K562 (cell line): ENCODE measurements at regions not wholly inside any gene's neighbourhood (a gene's known extent, or its start where the extent isn't known, plus 50 kb on each side); places are given as distances from the start of the nearest gene placed in this dataset.

Experiments used
- ARNT ChIP-seq, 2 experiments: fragments of 450-650 bp; IDR thresholded peaks; 2 replicates each; pipeline ENCODE4 v1.6.1; 2016; ENCODE audit warnings: mild to moderate bottlenecking in 1 of 2
- ATF7 ChIP-seq: fragments of 450-650 bp; IDR thresholded peaks from 2 replicates; pipeline ENCODE4 v1.7.1; 2014; ENCODE audit warnings: mild to moderate bottlenecking, moderate library complexity
- CCAR2 ChIP-seq: fragments of 200-400 bp; formaldehyde crosslinking; IDR thresholded peaks from 2 replicates; pipeline ENCODE4 v1.6.1; 2017; ENCODE audit warnings: mild to moderate bottlenecking, low read depth, low read length
- CSDE1 ChIP-seq, 2 experiments: fragments of 450-650 bp; IDR thresholded peaks; 2 replicates each; pipeline ENCODE4 v1.6.1; 2016; ENCODE audit warnings: mild to moderate bottlenecking in 1 of 2
- GATA2 ChIP-seq: sonication (generic); formaldehyde crosslinking; IDR thresholded peaks from 2 replicates; pipeline ENCODE4 v1.4.0; 2020; ENCODE audit warnings: mild to moderate bottlenecking, missing genetic modification reagents
- MAZ ChIP-seq, 2 experiments: fragments of 450-650 bp in 1 of 2; sonication (generic) in 1 of 2; formaldehyde crosslinking; IDR thresholded peaks in 1 of 2; conservative IDR thresholded peaks in 1 of 2; 2 replicates each; pipeline versions ENCODE4 v1.4.0 to v1.5.0; 2020; ENCODE audit warnings: mild to moderate bottlenecking in 1 of 2, missing genetic modification reagents in 1 of 2
- MIER1 ChIP-seq: fragments of 450-650 bp; IDR thresholded peaks from 2 replicates; pipeline ENCODE4 v1.6.1; 2016; ENCODE audit warnings: antibody characterized with exemption, mild to moderate bottlenecking, low read depth
- NRF1 ChIP-seq, 2 experiments: fragments of 450-650 bp; IDR thresholded peaks in 1 of 2; conservative IDR thresholded peaks in 1 of 2; 2 replicates each; pipeline ENCODE4 v1.6.1; 2014; ENCODE audit warnings: mild to moderate bottlenecking in 2 of 2
- PURB ChIP-seq: sonication (generic); formaldehyde crosslinking; IDR thresholded peaks from 2 replicates; pipeline ENCODE4 v1.9.0; 2021; ENCODE audit warnings: low read depth, mild to moderate bottlenecking, missing genetic modification reagents
- RFX7 ChIP-seq: fragments of 250-450 bp; sonication (Bioruptor Pico); IDR thresholded peaks from 2 replicates; pipeline ENCODE4 v1.5.1; 2021; ENCODE audit warnings: mild to moderate bottlenecking
- SLC30A9 ChIP-seq: fragments of 250-450 bp; sonication (Bioruptor Pico); IDR thresholded peaks from 2 replicates; pipeline ENCODE4 v1.8.0; 2022; ENCODE audit warnings: mild to moderate bottlenecking, moderate library complexity
- SRSF3 ChIP-seq: fragments of 200-400 bp; formaldehyde crosslinking; IDR thresholded peaks from 2 replicates; pipeline ENCODE4 v1.6.1; 2016; ENCODE audit warnings: mild to moderate bottlenecking, low read length, moderate library complexity; ENCODE audit not compliant: insufficient read depth
- TBL1XR1 ChIP-seq, 2 experiments: IDR thresholded peaks; 2 replicates each; pipeline ENCODE4 v1.6.1; 2012; ENCODE audit warnings: improper control_type of control experiment in 2 of 2, low read length in 2 of 2, mild to moderate bottlenecking in 1 of 2
- THRAP3 ChIP-seq: fragments of 450-650 bp; IDR thresholded peaks from 2 replicates; pipeline ENCODE4 v1.6.1; 2016; ENCODE audit warnings: mild to moderate bottlenecking, inconsistent platforms, borderline replicate concordance
- ZNF124 ChIP-seq: sonication (generic); formaldehyde crosslinking; IDR thresholded peaks from 2 replicates; pipeline ENCODE4 v1.8.1; 2022; ENCODE audit warnings: missing genetic modification reagents
- ZNF311 ChIP-seq: fragments of 250-450 bp; sonication (Bioruptor Pico); IDR thresholded peaks from 2 replicates; pipeline ENCODE4 v1.4.0; 2020; ENCODE audit warnings: mild to moderate bottlenecking, moderate library complexity
- ZNF584 ChIP-seq: fragments of 200-800 bp; sonication (Bioruptor generic); IDR thresholded peaks from 2 replicates; pipeline ENCODE4 v1.6.1; 2016; ENCODE audit warnings: low read depth, mild to moderate bottlenecking, missing genetic modification characterization, missing compliant biosample characterization
- ZNF696 ChIP-seq: fragments of 250-450 bp; sonication (Bioruptor Pico); conservative IDR thresholded peaks from 2 replicates; pipeline ENCODE4 v1.4.0; 2020; ENCODE audit warnings: mild to moderate bottlenecking, moderate library complexity
- TF ChIP-seq, protein P1 (sequence below): fragments of 250-450 bp; sonication (Bioruptor Pico); IDR thresholded peaks from 2 replicates; pipeline ENCODE4 v1.8.0; 2021; ENCODE audit warnings: borderline replicate concordance, mild to moderate bottlenecking, moderate library complexity; ENCODE audit not compliant: poor library complexity, severe bottlenecking
- TF ChIP-seq, protein P2 (sequence below): fragments of 250-450 bp; sonication (Bioruptor Pico); IDR thresholded peaks from 2 replicates; pipeline ENCODE4 v1.8.0; 2021; ENCODE audit warnings: moderate library complexity, mild to moderate bottlenecking, inconsistent platforms
- TF ChIP-seq, protein P3 (sequence below): fragments of 450-650 bp; formaldehyde crosslinking; IDR thresholded peaks from 2 replicates; pipeline ENCODE4 v1.4.0; 2020; ENCODE audit warnings: mild to moderate bottlenecking, moderate library complexity
- TF ChIP-seq, protein P4 (sequence below): sonication (generic); formaldehyde crosslinking; IDR thresholded peaks from 2 replicates; pipeline ENCODE4 v1.8.1; 2023; ENCODE audit warnings: mild to moderate bottlenecking, missing genetic modification reagents

DNA sequence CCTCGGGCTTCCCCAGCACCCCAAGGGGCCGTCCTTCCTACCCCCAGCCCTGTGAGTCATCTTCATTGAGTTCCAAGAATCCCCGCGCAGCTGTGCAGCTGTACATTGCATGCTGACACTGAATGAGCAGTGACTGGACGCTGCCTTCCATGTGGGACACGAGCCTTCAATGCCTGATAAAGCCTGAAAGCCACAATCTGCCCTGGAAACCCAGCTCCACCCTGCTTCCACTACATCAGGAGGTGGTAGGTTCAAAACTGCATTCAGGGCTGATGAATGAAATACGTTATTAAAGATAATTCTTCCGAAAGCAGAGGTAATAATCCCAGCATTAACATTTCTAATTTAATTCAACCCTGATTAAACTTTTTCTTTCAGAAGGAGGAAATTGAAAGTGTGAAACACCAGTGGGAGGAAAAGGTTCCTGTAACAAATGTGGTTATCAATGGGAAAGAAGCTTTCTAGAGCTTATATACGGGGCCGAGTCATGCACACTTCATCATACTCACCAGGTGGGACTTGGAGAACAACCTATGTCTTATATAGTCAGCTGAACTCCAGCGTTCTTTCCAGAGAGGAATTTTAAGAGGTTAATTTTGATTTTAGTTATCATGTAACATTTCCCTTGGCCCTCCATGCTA lies 360.1 kb downstream of the LPIN1 start (continued):
- TF ChIP-seq SLC30A9 (CRISPR knock-in tag) (no peak), ZNF124 (CRISPR knock-in tag) (no peak), THRAP3 (no peak), RFX7 (CRISPR knock-in tag) (no peak), ZNF696 (CRISPR knock-in tag) (no peak), SRSF3 (no peak), GATA2 (CRISPR knock-in tag) (peak; percentile 78), ATF7 (peak; percentile 92), PURB (no peak), ARNT (IDR thresholded peaks at IDR 0.05) (peak; percentile 81 to 88), ZNF584 (no peak; the same call in none of the 2 replicates), MAZ (CRISPR knock-in tag; conservative IDR thresholded peaks at IDR 0.05 in 1 of 2, IDR thresholded peaks at IDR 0.05 in 1 of 2) (peak; percentile 52 to 89; a peak in 2 of 4 replicates), CSDE1 (IDR thresholded peaks at IDR 0.05) (no peak), CCAR2 (no peak), NRF1 (conservative IDR thresholded peaks at IDR 0.05 in 1 of 2, IDR thresholded peaks at IDR 0.05 in 1 of 2) (peak; percentile 86 to 88), MIER1 (no peak), TBL1XR1 (IDR thresholded peaks at IDR 0.05; ENCODE audit: low read length in 2 of 2) (peak in 1 of 2 experiments; percentile 78; a peak in 1 of 4 replicates), ZNF311 (CRISPR knock-in tag) (no peak)
- TF ChIP-seq, protein P1, sequence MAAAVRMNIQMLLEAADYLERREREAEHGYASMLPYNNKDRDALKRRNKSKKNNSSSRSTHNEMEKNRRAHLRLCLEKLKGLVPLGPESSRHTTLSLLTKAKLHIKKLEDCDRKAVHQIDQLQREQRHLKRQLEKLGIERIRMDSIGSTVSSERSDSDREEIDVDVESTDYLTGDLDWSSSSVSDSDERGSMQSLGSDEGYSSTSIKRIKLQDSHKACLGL (CRISPR knock-in tag), result no peak
- TF ChIP-seq, protein P2, sequence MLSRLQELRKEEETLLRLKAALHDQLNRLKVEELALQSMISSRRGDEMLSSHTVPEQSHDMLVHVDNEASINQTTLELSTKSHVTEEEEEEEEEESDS (CRISPR knock-in tag), result no peak
- TF ChIP-seq, protein P3, sequence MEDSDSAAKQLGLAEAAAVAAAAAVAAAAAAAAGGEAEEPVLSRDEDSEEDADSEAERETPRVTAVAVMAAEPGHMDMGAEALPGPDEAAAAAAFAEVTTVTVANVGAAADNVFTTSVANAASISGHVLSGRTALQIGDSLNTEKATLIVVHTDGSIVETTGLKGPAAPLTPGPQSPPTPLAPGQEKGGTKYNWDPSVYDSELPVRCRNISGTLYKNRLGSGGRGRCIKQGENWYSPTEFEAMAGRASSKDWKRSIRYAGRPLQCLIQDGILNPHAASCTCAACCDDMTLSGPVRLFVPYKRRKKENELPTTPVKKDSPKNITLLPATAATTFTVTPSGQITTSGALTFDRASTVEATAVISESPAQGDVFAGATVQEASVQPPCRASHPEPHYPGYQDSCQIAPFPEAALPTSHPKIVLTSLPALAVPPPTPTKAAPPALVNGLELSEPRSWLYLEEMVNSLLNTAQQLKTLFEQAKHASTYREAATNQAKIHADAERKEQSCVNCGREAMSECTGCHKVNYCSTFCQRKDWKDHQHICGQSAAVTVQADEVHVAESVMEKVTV (CRISPR knock-in tag), result peak; percentile 16; the same call in 1 of the 2 replicates
- TF ChIP-seq, protein P4, sequence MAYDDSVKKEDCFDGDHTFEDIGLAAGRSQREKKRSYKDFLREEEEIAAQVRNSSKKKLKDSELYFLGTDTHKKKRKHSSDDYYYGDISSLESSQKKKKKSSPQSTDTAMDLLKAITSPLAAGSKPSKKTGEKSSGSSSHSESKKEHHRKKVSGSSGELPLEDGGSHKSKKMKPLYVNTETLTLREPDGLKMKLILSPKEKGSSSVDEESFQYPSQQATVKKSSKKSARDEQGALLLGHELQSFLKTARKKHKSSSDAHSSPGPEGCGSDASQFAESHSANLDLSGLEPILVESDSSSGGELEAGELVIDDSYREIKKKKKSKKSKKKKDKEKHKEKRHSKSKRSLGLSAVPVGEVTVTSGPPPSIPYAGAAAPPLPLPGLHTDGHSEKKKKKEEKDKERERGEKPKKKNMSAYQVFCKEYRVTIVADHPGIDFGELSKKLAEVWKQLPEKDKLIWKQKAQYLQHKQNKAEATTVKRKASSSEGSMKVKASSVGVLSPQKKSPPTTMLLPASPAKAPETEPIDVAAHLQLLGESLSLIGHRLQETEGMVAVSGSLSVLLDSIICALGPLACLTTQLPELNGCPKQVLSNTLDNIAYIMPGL, result no peak
